HG02943 (cell line): ENCODE measurements at regions not wholly inside any gene's neighbourhood (a gene's known extent, or its start where the extent isn't known, plus 50 kb on each side); places are given as distances from the start of the nearest gene placed in this dataset.
"Not testable (repeated sequence)": the region's sequence is repeated elsewhere in the genome, so short reads cannot be mapped to it uniquely, and the experiment has no call there.

Source experiments
- ATAC-seq: cut with Tn5 transposase; IDR thresholded peaks from one replicate; pipeline ENCODE4 v1.9.1; 2021; ENCODE audit warnings: mild to moderate bottlenecking, low read depth, moderate library complexity; ENCODE audit not compliant: unreplicated experiment

GRCh38 chr14:106727962-106728361 is 1201.6 kb downstream of the TMEM121 start:
- ATAC-seq = not testable (repeated sequence)

DNA sequence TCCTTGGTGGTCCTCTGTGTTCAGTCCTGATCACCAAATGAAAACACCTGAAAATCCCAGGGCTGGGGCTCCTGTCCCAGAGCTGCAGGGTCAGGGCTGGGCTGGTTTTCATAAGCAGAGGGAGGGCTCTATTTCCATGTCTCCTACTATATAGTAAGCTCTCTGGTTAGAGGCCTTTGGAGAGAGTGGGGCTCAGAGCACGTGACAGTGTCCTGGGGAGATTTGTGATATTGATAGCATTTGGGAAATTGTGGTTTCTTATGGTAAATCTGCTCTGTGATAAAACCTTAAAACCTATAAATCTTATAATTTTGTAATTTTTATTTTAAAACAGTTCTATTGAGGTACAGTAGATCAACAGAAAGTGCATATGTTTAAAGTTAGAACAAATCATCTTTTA is 1202.2 kb downstream of the TMEM121 start:
- ATAC-seq = no peak

- no peak for ATAC-seq
Measured at GRCh38 chr14:106729551-106729950, 1203.2 kb downstream of the TMEM121 start.

DNA sequence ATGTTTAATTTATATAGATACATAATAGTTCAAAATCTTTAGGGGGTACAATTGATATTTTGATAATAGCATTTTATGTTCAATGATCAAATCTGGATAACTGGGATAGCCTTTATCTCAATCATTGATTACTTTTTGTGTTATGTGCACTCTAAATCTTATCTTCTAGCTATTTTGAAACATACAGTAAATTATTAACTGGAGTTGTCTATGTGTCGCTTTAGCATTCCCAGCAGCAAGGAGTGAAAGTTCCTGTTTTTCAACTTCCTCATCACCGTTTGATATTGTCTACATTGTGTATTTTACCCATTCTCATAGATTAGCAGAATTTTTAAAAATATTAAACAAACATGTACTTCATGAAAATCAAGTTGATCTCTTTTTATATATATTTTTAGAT is 1207.4 kb downstream of the TMEM121 start:
- ATAC-seq = no peak

GRCh38 chr14:106737021-106737420 is 1210.6 kb downstream of the TMEM121 start:
- ATAC-seq = no peak

DNA sequence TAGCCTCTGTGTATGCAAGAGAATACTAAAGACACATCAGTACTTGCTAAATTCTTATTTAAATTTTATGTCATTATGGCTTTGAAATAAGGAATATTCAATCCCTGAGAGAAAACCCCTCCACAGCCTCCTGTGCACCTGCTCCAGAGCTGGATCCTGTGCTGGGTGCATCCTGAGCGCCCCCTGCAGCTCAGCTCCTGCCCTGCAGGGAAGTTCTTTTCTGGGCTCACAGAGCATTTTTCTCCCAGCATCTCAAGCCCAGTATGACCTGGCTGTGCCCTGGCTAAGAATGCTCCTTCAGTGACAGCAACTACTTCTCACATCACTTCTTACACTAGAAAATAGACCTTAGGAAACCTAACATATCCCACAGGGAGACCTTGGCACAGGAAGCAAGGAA is 1211.7 kb downstream of the TMEM121 start:
- no peak for ATAC-seq

- ATAC-seq = not testable (repeated sequence)
Measured at GRCh38 chr14:106738598-106739258, 1212.3 kb downstream of the TMEM121 start.

DNA sequence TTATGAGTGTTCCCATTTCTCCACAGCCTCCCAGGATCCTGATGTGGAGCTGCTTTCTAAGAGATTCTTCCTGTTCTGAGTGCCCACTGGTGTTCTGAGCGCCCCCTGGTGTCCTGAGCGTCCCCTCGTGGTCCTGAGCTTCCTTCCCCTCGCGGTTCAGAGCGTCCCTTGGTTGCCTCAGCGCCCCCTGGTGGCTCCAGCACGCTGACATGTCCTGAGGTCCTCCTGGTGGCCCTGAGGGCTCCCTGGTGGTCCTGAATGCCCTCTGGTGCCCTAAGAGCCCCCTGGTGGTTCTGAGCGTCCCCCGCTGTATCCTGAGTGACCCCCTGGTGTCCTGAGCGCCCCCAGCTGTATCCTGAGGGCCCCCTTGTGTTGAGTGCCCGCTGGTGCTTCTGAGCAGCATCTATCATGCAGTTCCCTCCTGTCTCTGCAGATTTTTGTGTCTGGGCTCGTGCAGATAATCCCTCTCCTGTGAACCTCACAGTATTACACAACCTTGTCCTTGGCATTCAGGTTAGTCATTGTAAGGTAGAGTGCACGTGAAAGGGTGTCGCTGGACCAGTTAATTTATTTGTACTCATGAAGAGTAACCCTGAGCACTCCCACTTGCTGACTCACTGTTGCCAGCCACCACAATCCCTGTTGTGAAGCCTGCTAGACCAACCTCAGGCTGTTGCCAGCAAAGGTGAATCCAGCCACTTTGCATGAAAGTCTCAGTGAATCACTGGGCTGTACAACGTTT is 1214.9 kb downstream of the TMEM121 start:
- ATAC-seq = peak; percentile 80

DNA sequence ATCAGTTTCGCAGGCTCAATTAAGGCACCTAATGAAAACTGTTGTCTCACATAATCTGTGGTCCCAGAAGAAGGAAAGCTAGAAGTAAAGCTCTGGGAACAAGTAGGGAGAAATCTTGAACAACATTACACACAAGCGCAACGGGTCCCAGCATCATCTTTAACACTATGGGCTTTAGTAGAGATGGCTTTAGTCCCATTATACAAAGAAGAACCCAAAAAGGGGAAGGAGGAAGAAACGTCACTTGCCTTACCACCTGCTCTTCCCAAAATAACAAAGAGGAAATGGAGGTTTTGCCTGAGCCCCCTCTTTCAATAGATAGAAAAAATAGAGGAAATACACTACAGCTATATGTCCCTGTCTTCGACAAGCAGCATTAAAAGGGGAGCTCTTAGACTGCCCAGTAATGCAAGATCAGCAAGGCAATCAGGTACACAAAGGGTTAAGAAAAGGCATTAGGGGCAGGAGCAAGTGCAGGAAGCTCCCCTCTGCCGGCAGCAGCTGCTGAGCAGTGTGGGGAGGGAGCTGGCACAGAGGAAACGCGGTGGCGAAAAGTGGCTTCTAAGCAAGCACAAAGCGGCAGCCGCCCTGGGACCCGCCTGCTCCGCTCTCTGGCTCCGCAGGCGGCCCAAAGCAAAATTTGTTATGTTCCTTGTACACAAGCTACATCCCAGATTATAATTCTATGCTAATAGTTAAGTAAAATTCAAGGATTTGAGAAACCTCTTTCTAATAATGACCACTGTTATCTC is 1218.8 kb downstream of the TMEM121 start:
- ATAC-seq = not testable (repeated sequence)

DNA sequence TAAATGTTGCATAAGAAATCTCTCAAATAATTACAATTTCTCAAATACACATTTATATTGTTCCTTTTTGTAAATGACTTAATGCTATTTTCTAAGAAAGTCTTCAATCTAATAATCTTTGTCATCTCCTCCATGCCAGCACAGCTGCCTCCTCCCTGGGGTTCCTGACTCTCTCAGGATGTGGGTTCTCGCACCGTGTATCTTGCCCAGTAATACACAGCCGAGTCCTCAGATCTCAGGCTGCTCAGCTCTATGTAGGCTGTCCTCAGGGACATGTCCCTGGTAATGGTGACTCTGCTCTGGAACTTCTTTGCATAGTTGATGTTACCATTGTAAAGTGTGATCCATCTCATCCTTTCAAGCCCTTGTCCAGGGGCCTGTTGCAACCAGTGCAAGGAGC is 1223.7 kb downstream of the TMEM121 start:
- ATAC-seq = not testable (repeated sequence)

- ATAC-seq = not testable (repeated sequence)
Measured at GRCh38 chr14:106753751-106754150, 1227.4 kb downstream of the TMEM121 start.

- not testable (repeated sequence) for ATAC-seq
Measured at GRCh38 chr14:106757444-106757843, 1231.1 kb downstream of the TMEM121 start.

- not testable (repeated sequence) for ATAC-seq
Measured at GRCh38 chr14:106761886-106762816, 1235.8 kb downstream of the TMEM121 start.

DNA sequence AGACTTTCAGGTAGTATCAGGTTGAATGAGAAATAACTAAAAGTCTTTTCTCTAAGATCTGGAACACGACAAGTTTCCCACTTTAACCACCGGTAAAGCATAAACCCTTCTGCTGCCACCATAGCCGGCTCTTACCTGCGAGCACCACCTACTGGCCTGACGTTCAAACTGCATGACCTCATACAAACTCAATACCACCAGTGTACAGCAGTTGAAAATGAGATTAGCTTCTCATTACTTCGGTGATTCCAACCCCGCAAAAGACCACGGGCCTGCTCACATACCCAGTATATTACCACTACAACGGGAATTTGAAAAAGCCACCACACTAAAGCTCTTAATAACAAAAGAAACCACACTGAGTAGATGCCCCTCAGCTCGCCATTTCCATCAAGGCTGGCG is 1238.6 kb downstream of the TMEM121 start:
- ATAC-seq = not testable (repeated sequence)

DNA sequence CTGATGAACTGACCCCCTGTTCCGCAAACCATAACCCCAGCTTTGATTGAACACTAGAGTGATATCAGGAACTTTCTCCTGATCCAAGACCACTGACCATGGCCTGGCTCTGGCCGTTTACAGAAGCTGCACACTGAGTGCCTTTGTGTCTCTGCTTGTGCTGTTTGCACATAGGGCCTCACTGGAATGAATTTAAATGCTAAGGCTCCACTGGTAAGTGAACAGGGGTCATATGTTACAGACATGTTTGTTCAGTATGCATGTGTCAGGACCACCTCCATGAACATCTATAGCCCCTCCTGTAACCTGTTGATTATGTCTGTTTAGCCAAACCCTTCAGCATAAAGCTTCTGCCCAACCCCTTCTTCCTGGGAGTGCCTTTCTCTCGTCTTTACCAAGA is 1239.8 kb downstream of the TMEM121 start:
- no peak for ATAC-seq

GRCh38 chr14:106766551-106767277 is 1240.3 kb downstream of the TMEM121 start:
- not testable (repeated sequence) for ATAC-seq

DNA sequence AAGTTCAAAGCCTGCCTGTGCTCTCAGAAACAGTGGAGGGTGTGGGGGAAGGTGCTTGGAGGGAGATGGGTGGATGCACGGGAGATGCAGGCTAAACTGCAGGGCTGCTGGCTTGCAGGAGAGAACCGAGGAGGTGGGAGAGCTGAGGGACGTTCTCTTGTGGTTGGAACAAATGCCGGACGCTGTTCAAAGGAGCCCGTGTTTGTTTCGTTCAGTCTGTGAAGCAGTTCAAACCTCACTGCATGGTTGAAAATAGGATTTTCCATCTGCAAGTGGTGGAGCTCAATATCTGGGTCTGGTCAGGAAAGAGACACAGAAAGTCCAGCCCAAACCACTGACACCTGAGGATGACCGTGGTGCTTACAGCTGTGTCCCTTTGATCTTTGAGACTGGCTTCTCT is 1241.8 kb downstream of the TMEM121 start:
- ATAC-seq = not testable (repeated sequence)

DNA sequence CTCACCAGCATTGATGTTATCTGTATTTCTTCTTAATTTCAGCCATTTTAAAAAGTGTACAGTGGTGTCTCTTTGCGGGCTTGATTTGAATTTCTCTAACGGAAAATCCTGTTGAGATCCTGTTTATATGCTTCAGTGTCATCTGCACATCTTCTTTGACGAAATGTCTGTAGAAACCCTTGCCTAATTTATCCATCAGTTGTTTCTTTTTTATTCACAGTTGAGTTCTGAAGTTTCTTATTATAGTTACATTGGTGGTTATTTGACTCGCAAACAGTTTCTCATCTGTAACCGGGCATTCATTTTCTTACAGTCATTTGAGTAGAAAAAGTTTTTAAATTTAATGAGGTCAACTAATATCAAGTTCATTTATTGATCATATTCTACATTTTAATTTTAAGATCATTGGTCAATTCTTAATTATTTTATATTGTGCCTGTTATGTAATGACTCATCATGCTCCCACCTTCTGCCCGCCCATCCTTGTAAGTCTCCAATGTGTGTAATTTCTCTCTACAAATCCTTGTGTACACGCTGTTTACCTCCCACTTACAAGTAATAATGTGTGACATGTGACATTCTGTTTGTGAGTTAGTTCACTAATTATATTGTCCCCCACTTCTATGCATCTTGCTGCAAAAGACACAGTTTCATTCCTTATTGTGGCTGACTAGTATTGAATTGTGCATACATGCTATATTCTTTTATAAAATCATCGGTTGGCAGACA is 1242.8 kb downstream of the TMEM121 start:
- ATAC-seq = not testable (repeated sequence)

GRCh38 chr14:106770158-106770672 is 1243.8 kb downstream of the TMEM121 start:
- not testable (repeated sequence) for ATAC-seq
